A549 (cell line): ENCODE measurements at regions not wholly inside any gene's neighbourhood (a gene's known extent, or its start where the extent isn't known, plus 50 kb on each side); places are given as distances from the start of the nearest gene placed in this dataset.

ENCODE experiments used
- ATAC-seq, 2 experiments: fragments of 200-7000 bp in 1 of 2; fragments of >200 bp in 1 of 2; cut with Nextera tagmentation in 1 of 2; cut with Tn5 transposase in 1 of 2; 3 replicates each; pipeline versions ENCODE4 v1.8.0 to v1.9.1; 2018 to 2020; ENCODE audit warnings: mild to moderate bottlenecking in 1 of 2, moderate library complexity in 1 of 2
- CTCF ChIA-PET: fragments of 300-600 bp; sonication (Branson Sonifier 250); formaldehyde crosslinking; extraction: SDS; loops from one replicate; lab custom pipeline; 2021; ENCODE audit warnings: antibody characterized with exemption, inconsistent platforms; lab: Yijun Ruan, JAX
- POLR2A ChIA-PET: fragments of 350-600 bp; formaldehyde crosslinking; extraction: SDS; loops from one replicate; lab custom pipeline; 2021; ENCODE audit warnings: antibody characterized with exemption, inconsistent platforms; lab: Yijun Ruan, JAX
- DNase-seq, 2 experiments: peaks; one replicate each; pipeline versions ENCODE4 v3.0.0 to v3.0.0-alpha.2; 2011 to 2016; ENCODE audit warnings: low read depth in 1 of 2, low spot score in 1 of 2
- FAIRE-seq: peaks from 2 replicates; lab custom pipeline; 2011; peaks lifted over from hg19 to GRCh38; lab: Jason Lieb, UNC
- H3K27ac ChIP-seq, 2 experiments: fragments of >200 bp; sonication (Bioruptor Twin); formaldehyde crosslinking; 3 replicates each; pipeline ENCODE4 v1.5.1; 2016 to 2017
- H3K4me1 ChIP-seq: fragments of >200 bp; sonication (Bioruptor Twin); formaldehyde crosslinking; 3 replicates; pipeline ENCODE4 v1.6.1; 2016
- H3K4me2 ChIP-seq: fragments of >200 bp; sonication (Bioruptor Twin); formaldehyde crosslinking; 3 replicates; pipeline ENCODE4 v1.6.1; 2016
- H3K4me3 ChIP-seq: fragments of >200 bp; sonication (Bioruptor Twin); formaldehyde crosslinking; 3 replicates; pipeline ENCODE4 v1.5.1; 2016
- H3K9me3 ChIP-seq: fragments of >200 bp; sonication (Bioruptor Twin); formaldehyde crosslinking; 3 replicates; pipeline ENCODE4 v1.6.1; 2016
- CHD2 ChIP-seq: fragments of 150-350 bp; IDR thresholded peaks from 2 replicates; pipeline ENCODE4 v1.6.1; 2014; ENCODE audit warnings: low read length; ENCODE audit not compliant: partially characterized antibody
- EP300 ChIP-seq, 2 experiments: fragments of >200 bp; sonication (Bioruptor Twin); formaldehyde crosslinking; IDR thresholded peaks; 2 replicates in 1 of 2; 3 replicates in 1 of 2; pipeline ENCODE4 v1.6.1; 2016 to 2017
- ESRRA ChIP-seq: fragments of 150-350 bp; IDR thresholded peaks from 2 replicates; pipeline ENCODE4 v1.6.1; 2014; ENCODE audit warnings: mild to moderate bottlenecking, low read length, borderline replicate concordance
- FOSL2 ChIP-seq, 2 experiments: fragments of 450-650 bp in 1 of 2; fragments of >200 bp in 1 of 2; sonication (Bioruptor Twin) in 1 of 2; formaldehyde crosslinking; IDR thresholded peaks; 2 replicates each; pipeline versions ENCODE4 v1.5.0 to v1.6.1; 2016 to 2020; ENCODE audit warnings: mild to moderate bottlenecking in 1 of 2, moderate library complexity in 1 of 2
- FOXS1 ChIP-seq: fragments of 250-450 bp; sonication (Bioruptor Pico); IDR thresholded peaks from 2 replicates; pipeline ENCODE4 v1.5.0; 2020; ENCODE audit warnings: mild to moderate bottlenecking, moderate library complexity
- GATA3 ChIP-seq: IDR thresholded peaks from 2 replicates; pipeline ENCODE4 v1.6.1; 2012; ENCODE audit warnings: borderline replicate concordance
- HEYL ChIP-seq: fragments of 250-450 bp; sonication (Bioruptor Pico); IDR thresholded peaks from 2 replicates; pipeline ENCODE4 v1.8.0; 2021; ENCODE audit warnings: mild to moderate bottlenecking, moderate library complexity
- JUN ChIP-seq, 2 experiments: fragments of >200 bp; sonication (Bioruptor Twin); formaldehyde crosslinking; IDR thresholded peaks; 2 replicates in 1 of 2; 3 replicates in 1 of 2; pipeline ENCODE4 v1.6.1; 2016 to 2017
- KDM5A ChIP-seq: fragments of 200-600 bp; sonication (generic); IDR thresholded peaks from 2 replicates; pipeline ENCODE4 v1.6.1; 2016; ENCODE audit warnings: antibody characterized with exemption, mild to moderate bottlenecking
- MAFK ChIP-seq: fragments of 450-650 bp; IDR thresholded peaks from 2 replicates; pipeline ENCODE4 v1.6.1; 2014; ENCODE audit not compliant: partially characterized antibody
- MAZ ChIP-seq: fragments of 150-350 bp; IDR thresholded peaks from 2 replicates; pipeline ENCODE4 v1.6.1; 2014; ENCODE audit warnings: antibody characterized with exemption, low read depth, low read length, borderline replicate concordance
- NPAS2 ChIP-seq: fragments of 250-450 bp; sonication (Bioruptor Pico); IDR thresholded peaks from 2 replicates; pipeline ENCODE4 v1.8.0; 2022; ENCODE audit warnings: mild to moderate bottlenecking, moderate library complexity, borderline replicate concordance
- PHF8 ChIP-seq: fragments of 200-600 bp; sonication (generic); IDR thresholded peaks from 2 replicates; pipeline ENCODE4 v1.6.1; 2016; ENCODE audit warnings: low read depth, mild to moderate bottlenecking, antibody characterized with exemption, moderate library complexity, borderline replicate concordance
- POLR2AphosphoS2 ChIP-seq: conservative IDR thresholded peaks from 2 replicates; pipeline ENCODE4 v1.6.1; 2012; ENCODE audit warnings: low read length, improper control_type of control experiment, inconsistent platforms
- RAD21 ChIP-seq, 2 experiments: fragments of >200 bp in 1 of 2; sonication (Bioruptor Twin) in 1 of 2; formaldehyde crosslinking in 1 of 2; IDR thresholded peaks in 1 of 2; conservative IDR thresholded peaks in 1 of 2; 2 replicates in 1 of 2; 3 replicates in 1 of 2; pipeline ENCODE4 v1.6.1; 2012 to 2018; ENCODE audit warnings: inconsistent platforms in 1 of 2
- SREBF2 ChIP-seq: fragments of 450-650 bp; IDR thresholded peaks from 2 replicates; pipeline ENCODE4 v1.6.1; 2014; ENCODE audit warnings: mild to moderate bottlenecking, moderate library complexity
- ZC3H11A ChIP-seq: fragments of 450-650 bp; IDR thresholded peaks from 2 replicates; pipeline ENCODE4 v1.6.1; 2014; ENCODE audit warnings: antibody characterized with exemption, mild to moderate bottlenecking
- ZSCAN20 ChIP-seq: fragments of 250-450 bp; sonication (Bioruptor Pico); IDR thresholded peaks from 2 replicates; pipeline ENCODE4 v1.8.0; 2022; ENCODE audit warnings: mild to moderate bottlenecking, moderate library complexity
- WGBS: methylation state at CpG from one replicate; pipeline ENCODE4 v1.1.6; 2017; ENCODE audit errors: missing lambda C conversion rate; 5-methylcytosine and 5-hydroxymethylcytosine counted together
- TF ChIP-seq, protein P1 (sequence below): fragments of 200-600 bp; sonication (generic); IDR thresholded peaks from 2 replicates; pipeline ENCODE4 v1.6.1; 2016; ENCODE audit warnings: antibody characterized with exemption, mild to moderate bottlenecking, moderate library complexity

DNA sequence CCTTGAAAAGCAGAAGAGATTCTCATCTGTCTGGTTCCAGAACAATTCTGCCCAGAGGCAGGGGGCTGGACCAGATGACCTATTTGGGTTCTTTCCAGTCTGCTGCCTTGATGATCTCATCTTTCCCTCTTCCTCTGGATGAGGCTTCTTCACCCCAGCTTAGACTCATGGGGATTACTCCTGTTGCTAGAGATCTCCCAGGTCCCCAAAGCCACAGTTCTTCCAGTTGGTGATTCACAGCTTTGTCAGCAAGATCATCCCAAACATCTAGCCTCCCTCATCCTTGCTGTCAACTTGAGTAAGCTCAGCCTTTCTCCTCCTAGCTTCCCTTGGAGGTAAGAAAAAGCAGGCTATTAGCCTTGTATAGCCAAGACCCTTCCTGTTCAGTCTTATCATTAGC is 64.2 kb upstream of the PJA1 start:
- no peak for DNase-seq
- ChIA-PET POLR2A (no interaction called here), CTCF (interaction anchor here (1.5 to 2.6 kb wide), 2 partner anchors 7 to 402 kb away, joined by 7 to 29 read pairs; no protein-coding TSS in a partner anchor)

DNA sequence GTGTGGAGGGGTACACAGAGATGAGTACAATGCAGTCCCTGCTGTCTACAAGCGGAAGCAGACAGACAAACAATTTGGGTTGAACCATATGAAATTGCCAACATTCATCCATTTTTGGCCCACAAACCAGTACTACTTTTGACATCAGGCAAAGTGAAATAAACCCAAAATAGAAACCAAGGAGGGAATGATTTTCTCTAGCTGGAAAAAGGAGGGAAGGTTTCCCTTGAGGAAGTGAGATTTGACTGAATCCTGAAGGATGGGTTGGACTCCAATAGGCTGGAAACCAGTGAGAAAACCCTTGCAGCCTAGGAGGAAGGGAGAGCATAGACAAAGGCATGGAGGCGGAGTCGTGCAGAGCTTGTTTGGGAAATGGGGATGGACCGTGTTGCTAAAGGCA is 63.5 kb upstream of the PJA1 start:
- DNase-seq (no peak), ATAC-seq (no peak), FAIRE-seq (no peak)
- Histone ChIP-seq H3K4me2 (no peak overlapping the region), H3K27ac (no peak overlapping the region), H3K4me3 (no peak overlapping the region), H3K4me1 (no peaks in the 10 kb centered on the region)
- CTCF ChIA-PET = interaction anchor here (1.5 kb wide), 1 partner anchor 401 kb away, joined by 7 read pairs; no protein-coding TSS in a partner anchor
- no peak for TF ChIP-seq EP300 (IDR thresholded peaks at IDR 0.05)
- TF ChIP-seq, all 56 proteins: peak for 0
- H3K9me3 ChIP-seq = no peaks in the 10 kb centered on the region
- POLR2A ChIA-PET = no interaction called here
- 63% methylated on average over 4 of the region's 4 CpGs for WGBS

More for the DNA sequence above, 64.2 kb upstream of the PJA1 start:
- H3K27ac ChIP-seq = no peak overlapping the region
- peak; percentile 13 for FAIRE-seq
- ATAC-seq = no peak
- no peak overlapping the region for H3K4me3 ChIP-seq
- no peak overlapping the region for H3K4me2 ChIP-seq
- no peaks in the 10 kb centered on the region for H3K4me1 ChIP-seq
- no peak for TF ChIP-seq EP300 (IDR thresholded peaks at IDR 0.05)
- TF ChIP-seq NPAS2 (CRISPR knock-in tag) = no peak
- no peak for TF ChIP-seq MAZ
- TF ChIP-seq, protein P1, sequence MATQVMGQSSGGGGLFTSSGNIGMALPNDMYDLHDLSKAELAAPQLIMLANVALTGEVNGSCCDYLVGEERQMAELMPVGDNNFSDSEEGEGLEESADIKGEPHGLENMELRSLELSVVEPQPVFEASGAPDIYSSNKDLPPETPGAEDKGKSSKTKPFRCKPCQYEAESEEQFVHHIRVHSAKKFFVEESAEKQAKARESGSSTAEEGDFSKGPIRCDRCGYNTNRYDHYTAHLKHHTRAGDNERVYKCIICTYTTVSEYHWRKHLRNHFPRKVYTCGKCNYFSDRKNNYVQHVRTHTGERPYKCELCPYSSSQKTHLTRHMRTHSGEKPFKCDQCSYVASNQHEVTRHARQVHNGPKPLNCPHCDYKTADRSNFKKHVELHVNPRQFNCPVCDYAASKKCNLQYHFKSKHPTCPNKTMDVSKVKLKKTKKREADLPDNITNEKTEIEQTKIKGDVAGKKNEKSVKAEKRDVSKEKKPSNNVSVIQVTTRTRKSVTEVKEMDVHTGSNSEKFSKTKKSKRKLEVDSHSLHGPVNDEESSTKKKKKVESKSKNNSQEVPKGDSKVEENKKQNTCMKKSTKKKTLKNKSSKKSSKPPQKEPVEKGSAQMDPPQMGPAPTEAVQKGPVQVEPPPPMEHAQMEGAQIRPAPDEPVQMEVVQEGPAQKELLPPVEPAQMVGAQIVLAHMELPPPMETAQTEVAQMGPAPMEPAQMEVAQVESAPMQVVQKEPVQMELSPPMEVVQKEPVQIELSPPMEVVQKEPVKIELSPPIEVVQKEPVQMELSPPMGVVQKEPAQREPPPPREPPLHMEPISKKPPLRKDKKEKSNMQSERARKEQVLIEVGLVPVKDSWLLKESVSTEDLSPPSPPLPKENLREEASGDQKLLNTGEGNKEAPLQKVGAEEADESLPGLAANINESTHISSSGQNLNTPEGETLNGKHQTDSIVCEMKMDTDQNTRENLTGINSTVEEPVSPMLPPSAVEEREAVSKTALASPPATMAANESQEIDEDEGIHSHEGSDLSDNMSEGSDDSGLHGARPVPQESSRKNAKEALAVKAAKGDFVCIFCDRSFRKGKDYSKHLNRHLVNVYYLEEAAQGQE = no peak
- no peak for TF ChIP-seq ZSCAN20 (CRISPR knock-in tag)
- no peak for TF ChIP-seq HEYL (CRISPR knock-in tag)
- TF ChIP-seq POLR2AphosphoS2 = no peak
- TF ChIP-seq FOXS1 = no peak
- no peak for TF ChIP-seq FOSL2 (IDR thresholded peaks at IDR 0.05)
- TF ChIP-seq FOSL2 (CRISPR knock-in tag; IDR thresholded peaks at IDR 0.05) = no peak
- TF ChIP-seq KDM5A = no peak
- no peak for TF ChIP-seq ESRRA
- TF ChIP-seq RAD21 (conservative IDR thresholded peaks at IDR 0.05 in 1 of 2, IDR thresholded peaks at IDR 0.05 in 1 of 2) = no peak
- no peak for TF ChIP-seq ZC3H11A
- no peak for TF ChIP-seq MAFK
- no peak for TF ChIP-seq GATA3
- no peaks in the 10 kb centered on the region for H3K9me3 ChIP-seq

DNA sequence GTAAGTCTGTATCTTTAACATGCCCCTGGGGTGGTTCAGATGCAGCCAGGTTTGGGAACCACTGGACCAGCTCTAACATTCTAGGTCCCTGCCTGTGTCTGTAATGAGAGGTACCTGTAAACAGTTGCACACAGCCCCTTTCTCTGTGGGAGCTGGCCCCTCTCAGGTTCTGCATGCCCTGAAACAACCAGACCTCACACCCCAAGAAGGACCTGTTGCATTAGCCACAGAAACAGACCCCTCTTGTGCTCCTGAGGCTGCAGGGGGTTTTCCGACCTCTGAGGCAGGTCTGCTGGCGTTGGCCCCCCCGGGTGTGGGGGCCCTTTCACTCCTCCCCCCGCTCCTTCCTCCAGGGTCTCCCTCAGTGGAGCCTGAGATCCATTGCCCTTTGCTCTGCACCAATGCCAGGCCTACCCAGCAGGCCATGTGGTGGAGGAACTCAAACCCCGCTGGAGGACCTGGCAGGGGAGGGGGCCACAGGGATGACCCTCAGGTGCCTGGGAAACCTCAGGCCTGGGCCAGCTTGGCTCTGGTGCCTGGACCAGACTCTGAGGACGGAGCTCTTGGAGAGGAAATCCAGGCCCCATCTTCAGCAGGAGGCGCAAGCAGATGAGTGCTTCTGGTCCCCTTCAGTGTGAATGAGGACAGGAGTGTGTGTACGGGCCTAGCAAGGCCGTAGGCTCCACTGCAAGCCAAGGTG is 61.4 kb upstream of the PJA1 start:
- no peak for DNase-seq
- CTCF ChIA-PET = interaction anchor here (1.6 kb wide), 1 partner anchor 399 kb away, joined by 8 read pairs; no protein-coding TSS in a partner anchor
- 91% methylated on average over 3 of the region's 9 CpGs for WGBS

More for the DNA sequence above, 61.4 kb upstream of the PJA1 start:
- ATAC-seq (no peak), FAIRE-seq (no peak)
- TF ChIP-seq PHF8 (no peak), JUN (IDR thresholded peaks at IDR 0.05) (no peak), CHD2 (no peak), SREBF2 (no peak)
- Histone ChIP-seq H3K4me1 (no peaks in the 10 kb centered on the region), H3K4me3 (no peak overlapping the region), H3K4me2 (no peak overlapping the region), H3K27ac (no peak overlapping the region), H3K9me3 (no peaks in the 10 kb centered on the region)
- POLR2A ChIA-PET = no interaction called here
